GM12872 (cell line): ENCODE measurements at regions not wholly inside any gene's neighbourhood (a gene's known extent, or its start where the extent isn't known, plus 50 kb on each side); places are given as distances from the start of the nearest gene placed in this dataset.

Experiments
- CTCF ChIP-seq: IDR thresholded peaks from 3 replicates; pipeline ENCODE4 v1.5.1; 2011; ENCODE audit warnings: low read depth, mild to moderate bottlenecking, low read length, moderate library complexity; ENCODE audit not compliant: insufficient read depth

GRCh38 chr5:87807783-87808182 is 395.1 kb upstream of the CCNH start:
- TF ChIP-seq CTCF, result no peak

- no peak for TF ChIP-seq CTCF
Observed at GRCh38 chr5:87803352-87803751, 390.6 kb upstream of the CCNH start.

GRCh38 chr5:87791869-87792268 is 379.1 kb upstream of the CCNH start:
- TF ChIP-seq CTCF, result no peak

- TF ChIP-seq CTCF, result no peak
Observed at GRCh38 chr5:87788416-87788815, 375.7 kb upstream of the CCNH start.

- TF ChIP-seq CTCF, result no peak
Observed at GRCh38 chr5:87787625-87788256, 375.0 kb upstream of the CCNH start.

- no peak for TF ChIP-seq CTCF
Observed at GRCh38 chr5:87787086-87787485, 374.4 kb upstream of the CCNH start.

GRCh38 chr5:87786471-87786870 is 373.7 kb upstream of the CCNH start:
- TF ChIP-seq CTCF, result no peak
